RPMI7951 (cell line): ENCODE measurements at regions not wholly inside any gene's neighbourhood (a gene's known extent, or its start where the extent isn't known, plus 50 kb on each side); places are given as distances from the start of the nearest gene placed in this dataset.

Source experiments
- DNase-seq: peaks from one replicate; pipeline ENCODE4 v3.0.0-alpha.2; 2012; ENCODE audit warnings: low read depth

GRCh38 chr10:60728056-60728455, 50.2 kb upstream of the CDK1 start:
- peak; percentile 28 for DNase-seq

GRCh38 chr10:60726257-60726656, 52.0 kb upstream of the CDK1 start:
- DNase-seq = no peak

- no peak for DNase-seq
These were observed 55.7 kb upstream of the CDK1 start for GRCh38 chr10:60722623-60723022.

GRCh38 chr10:60719721-60720120, 58.6 kb upstream of the CDK1 start:
- DNase-seq = no peak

GRCh38 chr10:60718886-60719285, 59.4 kb upstream of the CDK1 start:
- DNase-seq = no peak

GRCh38 chr10:60717852-60718251, 60.4 kb upstream of the CDK1 start:
- DNase-seq = peak; percentile 6

GRCh38 chr10:60714233-60714632, 64.0 kb upstream of the CDK1 start:
- DNase-seq = no peak

- DNase-seq = no peak
These were observed 66.8 kb upstream of the CDK1 start for GRCh38 chr10:60711496-60711895.

- DNase-seq = no peak
These were observed 68.2 kb upstream of the CDK1 start for GRCh38 chr10:60710041-60710440.

GRCh38 chr10:60708666-60709065, 69.6 kb upstream of the CDK1 start:
- DNase-seq = no peak

GRCh38 chr10:60707841-60708240, 70.4 kb upstream of the CDK1 start:
- no peak for DNase-seq

- DNase-seq = no peak
These were observed 72.1 kb upstream of the CDK1 start for GRCh38 chr10:60706146-60706545.

- no peak for DNase-seq
These were observed 72.9 kb upstream of the CDK1 start for GRCh38 chr10:60705376-60705775.

GRCh38 chr10:60704471-60704870, 73.8 kb upstream of the CDK1 start:
- no peak for DNase-seq

- no peak for DNase-seq
These were observed 74.8 kb upstream of the CDK1 start for GRCh38 chr10:60703266-60704041.

- DNase-seq = no peak
These were observed 90.6 kb upstream of the CDK1 start for GRCh38 chr10:60687679-60688078.

GRCh38 chr10:60684091-60684490, 94.2 kb upstream of the CDK1 start:
- DNase-seq = no peak

GRCh38 chr10:60681103-60681502, 97.2 kb upstream of the CDK1 start:
- DNase-seq = no peak

- peak; percentile 33 for DNase-seq
These were observed 98.8 kb upstream of the CDK1 start for GRCh38 chr10:60679388-60679990.

- no peak for DNase-seq
These were observed 99.3 kb upstream of the CDK1 start for GRCh38 chr10:60678978-60679377.

- DNase-seq = no peak
These were observed 100.6 kb upstream of the CDK1 start for GRCh38 chr10:60677531-60678129.

- no peak for DNase-seq
These were observed 103.0 kb upstream of the CDK1 start for GRCh38 chr10:60675236-60675635.

- no peak for DNase-seq
These were observed 108.8 kb upstream of the CDK1 start for GRCh38 chr10:60669501-60669900.
